ENCODE measurements at regions not wholly inside any gene's neighbourhood (a gene's known extent, or its start where the extent isn't known, plus 50 kb on each side); places are given as distances from the start of the nearest gene placed in this dataset.

DNA sequence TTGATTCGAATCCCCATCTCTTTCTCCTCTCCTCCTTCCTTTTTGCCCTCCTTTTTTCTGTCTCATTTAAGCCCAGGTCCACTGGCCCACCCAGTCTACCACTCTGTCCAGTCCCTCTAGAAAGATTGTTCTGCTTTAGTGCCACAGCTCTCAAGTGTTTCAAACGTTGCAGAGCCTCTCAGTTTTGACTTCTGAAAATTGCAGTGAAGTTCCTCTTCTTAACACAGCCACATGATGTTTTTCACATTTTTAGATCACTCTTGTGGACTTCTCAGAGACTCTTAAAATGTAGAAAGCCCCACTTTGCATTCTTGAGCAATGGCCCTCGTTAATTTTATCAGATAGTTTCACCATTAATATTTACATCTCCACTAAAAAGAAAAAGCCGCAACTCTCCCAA is 253.1 kb downstream of the HAPSTR1 start:
- TF ChIP-seq, protein P1, sequence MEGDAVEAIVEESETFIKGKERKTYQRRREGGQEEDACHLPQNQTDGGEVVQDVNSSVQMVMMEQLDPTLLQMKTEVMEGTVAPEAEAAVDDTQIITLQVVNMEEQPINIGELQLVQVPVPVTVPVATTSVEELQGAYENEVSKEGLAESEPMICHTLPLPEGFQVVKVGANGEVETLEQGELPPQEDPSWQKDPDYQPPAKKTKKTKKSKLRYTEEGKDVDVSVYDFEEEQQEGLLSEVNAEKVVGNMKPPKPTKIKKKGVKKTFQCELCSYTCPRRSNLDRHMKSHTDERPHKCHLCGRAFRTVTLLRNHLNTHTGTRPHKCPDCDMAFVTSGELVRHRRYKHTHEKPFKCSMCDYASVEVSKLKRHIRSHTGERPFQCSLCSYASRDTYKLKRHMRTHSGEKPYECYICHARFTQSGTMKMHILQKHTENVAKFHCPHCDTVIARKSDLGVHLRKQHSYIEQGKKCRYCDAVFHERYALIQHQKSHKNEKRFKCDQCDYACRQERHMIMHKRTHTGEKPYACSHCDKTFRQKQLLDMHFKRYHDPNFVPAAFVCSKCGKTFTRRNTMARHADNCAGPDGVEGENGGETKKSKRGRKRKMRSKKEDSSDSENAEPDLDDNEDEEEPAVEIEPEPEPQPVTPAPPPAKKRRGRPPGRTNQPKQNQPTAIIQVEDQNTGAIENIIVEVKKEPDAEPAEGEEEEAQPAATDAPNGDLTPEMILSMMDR (IDR thresholded peaks at IDR 0.05; ENCODE audit: insufficient read depth, low read length, poor library complexity, severe bottlenecking): no peak
- no peak for TF ChIP-seq EZH2phosphoT487 (conservative IDR thresholded peaks at IDR 0.05; ENCODE audit: low read length)
